DMS79 (cell line): ENCODE measurements at regions not wholly inside any gene's neighbourhood (a gene's known extent, or its start where the extent isn't known, plus 50 kb on each side); places are given as distances from the start of the nearest gene placed in this dataset.
"Not testable (repeated sequence)": the region's sequence is repeated elsewhere in the genome, so short reads cannot be mapped to it uniquely, and the experiment has no call there.

ENCODE experiments used
- DNase-seq: peaks from one replicate; lab custom pipeline; 2025; lab: John Stamatoyannopoulos, UW

DNA sequence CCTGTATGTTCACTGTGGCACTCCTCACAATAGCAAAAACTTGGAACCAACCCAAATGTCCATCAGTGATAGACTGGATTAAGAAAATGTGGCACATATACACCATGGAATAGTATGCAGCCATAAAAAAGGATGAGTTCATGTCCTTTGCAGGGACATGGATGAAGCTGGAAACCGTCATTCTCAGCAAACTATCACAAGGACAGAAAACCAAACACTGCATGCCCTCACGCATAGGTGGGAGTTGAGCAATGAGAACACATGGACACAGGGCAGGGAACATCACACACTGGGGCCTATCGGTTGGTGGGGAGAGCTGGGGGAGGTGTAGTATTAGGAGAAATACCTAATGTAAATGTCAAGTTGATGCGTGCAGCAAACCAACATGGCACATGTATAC lies 275.7 kb upstream of the TLE3 start:
- not testable (repeated sequence) for DNase-seq

DNA sequence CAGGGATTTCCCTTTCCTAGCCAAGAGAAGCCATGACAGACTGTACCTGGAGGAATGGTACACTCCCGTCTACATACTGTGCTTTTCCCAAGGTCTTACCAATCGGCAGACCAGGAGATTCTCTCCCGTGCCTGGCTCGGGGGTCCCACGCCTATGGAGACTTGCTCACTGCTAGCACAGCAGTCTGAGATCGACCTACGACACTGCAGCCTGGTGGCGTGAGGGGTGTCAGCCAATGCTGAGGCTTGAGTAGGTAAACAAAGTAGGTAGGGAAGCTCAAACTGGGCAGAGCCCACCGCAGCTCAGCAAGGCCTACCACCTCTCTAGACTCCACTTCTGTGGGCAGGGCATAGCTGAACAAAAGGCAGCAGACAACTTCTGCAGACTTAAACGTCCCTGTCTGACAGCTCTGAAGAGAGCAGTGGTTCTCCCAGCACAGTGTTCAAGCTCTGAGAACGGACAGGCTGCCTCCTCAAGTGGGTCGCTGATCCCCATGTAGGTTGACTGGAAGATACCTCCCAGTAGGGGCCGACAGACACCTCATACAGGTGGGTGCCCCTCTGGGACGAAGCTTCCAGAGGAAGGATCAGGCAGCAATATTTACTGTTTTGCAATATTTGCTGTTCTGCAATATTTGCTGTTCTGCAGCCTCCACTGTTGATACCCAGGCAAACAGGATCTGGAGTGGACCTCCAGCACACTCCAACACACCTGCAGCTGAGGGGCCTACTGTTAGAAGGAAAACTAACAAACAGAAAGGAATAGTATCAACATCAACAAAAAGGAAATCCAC lies 270.4 kb upstream of the TLE3 start:
- DNase-seq, result not testable (repeated sequence)

DNA sequence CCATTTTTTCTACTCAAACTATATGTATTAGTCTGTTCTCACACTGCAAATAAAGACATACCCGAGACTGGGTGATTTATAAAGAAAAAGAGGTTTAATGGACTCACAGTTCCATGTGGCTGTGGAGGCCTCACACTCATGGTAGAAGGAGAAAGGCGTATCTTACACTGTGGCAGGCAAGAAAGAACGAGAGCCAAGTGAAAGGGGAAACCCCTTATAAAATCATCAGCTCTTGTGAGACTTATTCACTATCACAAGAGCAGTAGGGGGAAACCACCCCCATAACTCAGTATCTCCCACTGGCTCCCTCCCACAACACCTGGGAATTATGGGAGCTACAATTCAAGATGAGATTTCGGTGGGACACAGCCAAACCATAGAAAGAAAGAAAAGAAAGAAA lies 266.3 kb upstream of the TLE3 start:
- DNase-seq, result not testable (repeated sequence)

DNA sequence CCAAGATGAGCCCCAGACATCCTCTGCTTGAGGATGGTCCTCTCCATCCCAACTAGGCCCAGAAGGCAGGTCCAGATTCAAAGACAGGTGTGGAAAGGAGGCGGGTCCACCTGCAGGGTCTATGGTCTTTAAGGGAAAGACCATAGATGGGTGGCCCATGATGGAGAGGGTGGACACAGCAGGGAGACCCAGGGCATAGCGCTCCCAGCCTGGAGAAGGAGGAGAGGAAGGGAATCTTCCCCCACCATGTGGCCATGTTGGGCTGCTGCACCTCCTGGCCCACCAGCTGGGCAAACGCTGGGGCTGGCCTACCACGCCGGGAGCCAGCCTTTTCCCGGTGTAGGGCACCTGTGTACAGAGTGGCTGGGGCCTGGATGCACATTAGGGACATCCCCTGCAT lies 265.2 kb upstream of the TLE3 start:
- DNase-seq, result no peak

DNA sequence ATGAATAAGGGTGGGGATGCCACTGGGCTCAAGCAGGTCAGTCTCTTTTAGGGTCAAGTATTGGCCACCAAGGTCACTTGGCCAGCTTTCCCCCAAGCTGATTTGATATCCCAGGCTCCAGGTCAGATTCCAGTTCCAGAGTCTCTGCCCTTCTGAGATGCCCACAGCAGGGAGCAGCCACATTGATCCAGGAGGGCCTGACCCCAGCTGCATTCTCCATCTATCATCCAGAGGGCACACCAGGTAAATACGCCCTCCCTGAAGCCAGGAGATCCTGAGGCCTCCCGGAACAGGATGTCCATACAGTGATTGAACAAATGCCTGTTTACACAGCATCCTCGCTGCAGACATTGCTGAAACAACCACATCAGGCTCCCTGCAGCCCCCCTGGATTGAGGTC lies 264.6 kb upstream of the TLE3 start:
- no peak for DNase-seq

DNA sequence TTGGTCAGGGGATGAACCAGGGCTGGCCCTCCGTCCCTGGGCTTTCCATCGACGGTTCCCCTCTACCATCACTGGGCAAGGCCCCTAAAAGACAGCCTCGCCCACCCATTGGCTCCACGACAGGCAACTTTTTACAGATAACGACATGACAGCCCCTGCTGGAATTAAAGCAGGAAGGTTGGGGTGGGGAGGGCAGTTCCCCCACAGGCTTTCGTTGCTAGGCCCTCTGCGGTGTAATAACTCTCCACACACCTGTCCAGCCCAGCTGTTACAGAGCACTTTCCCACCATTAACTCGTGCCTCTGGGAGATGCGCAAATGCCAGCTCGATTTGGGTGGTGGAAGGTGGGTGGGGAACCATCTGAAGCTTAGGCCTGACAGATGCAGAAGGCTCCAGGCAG lies 264.2 kb upstream of the TLE3 start:
- DNase-seq, result no peak

DNA sequence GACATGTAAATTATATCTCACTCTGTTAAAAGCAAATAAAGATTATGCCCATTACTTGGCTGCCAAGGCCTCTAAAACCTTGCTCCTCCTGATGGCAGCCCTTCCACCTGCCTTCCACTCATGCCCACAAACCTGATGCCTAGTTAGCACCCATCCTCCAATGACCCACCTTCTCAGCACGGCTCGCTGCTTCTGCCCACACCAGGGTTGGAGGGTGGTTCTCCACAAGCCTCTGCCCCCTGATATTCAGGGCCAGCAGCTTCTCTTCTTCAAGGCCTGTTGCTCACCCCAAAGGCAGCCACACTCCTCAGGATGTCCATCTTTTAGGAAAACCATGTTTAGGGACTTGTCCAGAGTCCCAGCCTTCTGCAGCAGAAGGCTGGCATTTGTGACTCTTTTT lies 263.4 kb upstream of the TLE3 start:
- DNase-seq, result no peak

DNA sequence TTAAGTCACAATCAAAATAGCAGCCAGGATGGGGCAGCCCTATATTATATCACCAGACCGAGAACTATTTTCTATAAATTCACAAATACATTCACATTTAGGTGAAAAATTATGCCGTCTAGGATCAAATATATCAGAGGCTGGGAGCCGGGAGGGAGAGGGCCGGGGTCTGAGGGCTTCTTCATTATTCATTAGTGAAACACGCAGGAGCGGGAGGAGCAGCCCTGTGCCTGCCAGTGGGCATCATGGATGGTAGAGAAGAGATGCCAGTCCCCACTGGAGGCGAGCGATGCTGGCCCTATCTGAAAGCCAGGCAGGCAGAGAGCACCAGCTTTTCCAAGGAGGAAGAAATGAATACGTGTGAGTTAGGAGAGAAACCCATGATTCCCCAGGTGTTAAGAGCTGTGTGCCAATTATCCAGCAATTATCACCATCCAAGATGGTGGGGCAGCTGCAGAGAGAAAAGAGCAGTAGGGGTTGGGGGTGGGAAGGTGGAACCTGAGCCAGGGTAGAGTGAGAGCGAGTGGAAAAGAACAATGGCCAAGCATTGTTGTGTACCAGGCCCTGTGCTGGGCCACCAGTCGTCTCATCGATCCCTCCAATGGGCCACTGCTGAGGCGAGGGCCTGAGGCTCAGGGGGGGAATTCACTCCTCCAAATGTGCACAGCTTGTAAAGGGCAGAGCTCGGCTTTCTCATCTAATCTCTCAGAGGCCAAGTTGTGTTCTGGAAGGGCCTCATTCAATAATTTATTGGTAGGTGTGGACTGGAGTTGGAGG lies 261.3 kb upstream of the TLE3 start:
- no peak for DNase-seq

DNA sequence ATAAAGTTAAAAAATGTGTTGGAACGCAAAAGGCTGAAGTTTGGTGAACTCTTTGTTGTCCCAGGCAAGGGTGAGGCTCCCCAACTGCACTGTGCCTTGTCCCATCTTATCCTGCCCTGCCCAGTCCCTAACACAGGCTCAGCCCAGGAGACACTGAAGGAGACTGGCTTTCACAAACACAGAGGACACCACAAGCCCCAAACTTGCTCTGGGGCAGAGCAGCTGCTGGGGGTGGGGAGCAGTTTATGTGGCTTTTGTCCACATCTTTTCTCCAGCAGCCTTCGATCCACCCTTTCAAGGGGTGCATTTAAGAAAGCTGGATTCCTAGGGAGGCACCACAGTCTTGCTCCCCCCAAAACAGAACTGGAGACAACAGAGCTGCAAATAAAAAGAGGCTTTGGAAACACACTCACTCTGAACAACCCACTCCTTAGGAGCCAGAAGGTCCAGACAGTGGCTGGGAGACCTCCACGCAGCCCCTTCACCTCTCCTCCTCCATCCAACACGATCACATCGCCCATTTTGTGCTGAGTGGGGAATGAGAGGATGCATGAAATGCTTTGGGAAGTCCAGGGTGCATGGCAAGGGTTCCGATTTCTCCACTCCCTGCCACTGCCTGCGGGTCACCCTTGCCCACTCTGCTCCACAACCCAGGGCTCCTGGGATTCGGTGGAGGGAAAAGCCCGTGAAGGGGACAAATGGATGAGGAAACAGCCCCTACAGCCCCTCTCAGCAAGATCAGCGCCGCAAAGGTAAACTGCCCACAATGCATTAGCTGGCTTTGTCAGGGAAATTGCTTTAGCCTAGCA lies 260.5 kb upstream of the TLE3 start:
- no peak for DNase-seq

DNA sequence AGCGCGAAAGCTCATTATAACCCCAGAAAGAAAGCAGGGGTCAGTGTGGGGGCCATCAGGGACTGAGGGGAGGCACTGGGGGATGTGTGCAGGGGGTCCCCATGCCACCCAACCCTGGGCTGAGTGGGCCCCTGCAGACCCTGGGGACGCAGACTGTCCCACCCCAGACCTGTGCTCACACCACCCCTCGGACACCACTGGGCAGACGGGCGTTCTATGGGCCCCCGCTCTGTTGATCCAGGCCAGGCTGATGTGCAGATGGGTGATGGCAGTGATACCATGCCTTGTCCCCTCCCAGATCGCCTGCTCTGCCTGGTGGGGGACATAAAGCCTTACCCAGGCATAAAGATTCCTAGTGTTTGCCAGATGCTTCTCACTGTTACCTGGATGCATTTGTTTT lies 259.7 kb upstream of the TLE3 start:
- no peak for DNase-seq

DNA sequence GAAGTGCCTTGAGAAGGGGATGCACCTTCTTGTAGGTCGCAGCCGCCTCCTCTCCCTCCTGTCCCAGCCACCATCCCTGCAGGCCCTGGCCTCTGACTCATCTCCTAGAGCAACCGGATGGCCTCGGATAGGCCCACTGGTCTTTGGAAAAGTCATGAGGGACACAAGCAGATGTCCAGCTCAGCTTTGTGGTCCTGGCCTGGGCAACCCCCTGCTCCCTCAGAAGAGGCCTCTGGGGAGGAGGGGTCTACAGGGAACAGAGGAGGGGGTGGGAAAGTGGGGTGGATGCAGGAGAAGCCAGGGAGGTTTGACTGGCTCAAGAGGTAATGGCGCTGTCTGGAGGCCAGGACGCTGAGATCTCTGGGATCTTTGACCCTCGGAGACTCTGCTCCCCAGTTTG lies 259.2 kb upstream of the TLE3 start:
- DNase-seq, result no peak

DNA sequence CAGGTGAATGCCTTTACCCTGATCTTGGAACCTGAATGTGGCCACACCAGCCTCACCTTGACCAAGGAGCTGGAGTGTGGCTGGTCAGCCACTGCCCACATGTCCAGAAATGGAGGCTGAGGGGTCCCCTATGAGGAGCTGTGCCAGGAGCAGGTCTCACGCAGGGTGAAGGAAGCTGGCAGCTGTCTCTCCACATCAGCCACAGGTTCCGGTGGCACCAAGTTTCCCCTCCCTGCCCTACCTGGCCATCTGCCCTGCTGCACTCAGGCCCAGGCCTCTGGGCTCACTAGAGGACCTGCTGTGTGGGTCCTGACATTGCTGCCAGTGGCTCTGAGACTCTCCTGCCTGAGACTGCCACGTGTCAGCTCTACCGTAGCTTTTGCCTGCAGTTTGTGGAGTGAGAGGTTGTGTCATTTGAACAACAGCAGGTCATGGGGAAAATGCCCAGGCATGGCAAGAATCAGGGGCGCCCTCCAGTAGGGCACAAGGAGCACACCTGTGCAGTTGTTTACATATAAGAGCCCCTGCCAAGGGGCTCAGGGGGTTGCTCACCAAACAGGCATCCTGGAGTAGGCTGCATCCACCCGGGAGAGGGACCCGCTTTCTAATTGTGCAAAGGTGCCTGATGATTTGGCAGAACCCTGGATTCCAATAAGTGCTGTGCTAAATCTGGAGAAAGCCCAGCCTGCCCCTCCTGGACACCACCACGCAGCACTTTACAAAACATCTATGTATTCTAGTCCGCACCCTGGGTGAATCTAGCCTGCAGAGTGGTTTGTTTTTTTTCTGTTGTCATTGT lies 258.5 kb upstream of the TLE3 start:
- DNase-seq, result no peak

DNA sequence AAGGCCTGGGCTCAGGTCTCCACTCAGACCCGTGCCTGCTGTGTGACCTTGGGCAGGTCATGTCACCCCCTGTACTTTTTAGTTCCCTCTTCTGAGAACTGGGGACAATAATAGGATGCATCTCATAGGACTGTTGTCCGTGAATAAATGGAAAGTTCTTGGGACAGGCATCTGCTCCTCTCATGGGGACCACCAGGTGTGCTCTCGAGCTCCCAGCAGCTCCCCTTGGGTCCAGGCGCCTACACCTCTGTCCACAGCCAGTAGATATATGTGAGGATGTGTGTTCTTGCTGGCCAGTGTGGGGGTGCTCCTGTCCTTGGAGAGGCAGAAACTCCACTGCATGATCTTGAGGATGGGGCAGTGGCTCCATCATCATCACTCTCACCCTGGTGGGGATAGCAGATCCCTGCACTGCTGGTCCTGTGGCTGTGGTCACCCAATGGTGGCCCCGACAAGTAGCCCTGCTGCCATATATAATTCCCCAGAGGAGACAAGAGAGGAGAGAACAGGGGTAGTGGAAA lies 257.6 kb upstream of the TLE3 start:
- no peak for DNase-seq

DNA sequence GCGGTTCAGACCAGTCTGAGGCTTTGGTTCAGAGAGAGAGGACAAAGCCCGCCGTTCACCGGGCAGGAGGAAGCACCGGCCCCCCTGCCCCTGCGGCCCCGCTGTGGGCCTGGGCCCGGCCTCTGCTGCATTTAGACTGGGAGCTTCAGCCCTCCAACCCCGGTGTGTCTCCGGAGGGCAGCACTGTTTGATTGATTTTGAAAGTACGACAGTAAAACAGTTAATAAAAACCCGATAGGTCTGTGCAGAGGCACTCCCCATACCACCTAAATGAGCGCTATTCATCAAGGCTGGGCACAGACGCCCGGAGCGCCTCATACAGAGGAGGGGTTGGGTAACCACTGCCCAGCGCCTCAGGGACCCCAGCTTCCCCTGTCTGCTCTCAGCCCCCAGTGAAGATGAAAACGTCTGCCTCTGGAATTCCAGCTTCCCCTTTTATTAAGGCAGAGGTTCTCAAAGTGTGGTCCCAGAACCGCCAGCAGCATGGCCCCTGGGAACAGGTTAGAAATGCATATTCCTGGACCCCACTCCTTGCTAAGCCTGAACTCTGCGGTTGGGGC lies 256.7 kb upstream of the TLE3 start:
- DNase-seq, result no peak

DNA sequence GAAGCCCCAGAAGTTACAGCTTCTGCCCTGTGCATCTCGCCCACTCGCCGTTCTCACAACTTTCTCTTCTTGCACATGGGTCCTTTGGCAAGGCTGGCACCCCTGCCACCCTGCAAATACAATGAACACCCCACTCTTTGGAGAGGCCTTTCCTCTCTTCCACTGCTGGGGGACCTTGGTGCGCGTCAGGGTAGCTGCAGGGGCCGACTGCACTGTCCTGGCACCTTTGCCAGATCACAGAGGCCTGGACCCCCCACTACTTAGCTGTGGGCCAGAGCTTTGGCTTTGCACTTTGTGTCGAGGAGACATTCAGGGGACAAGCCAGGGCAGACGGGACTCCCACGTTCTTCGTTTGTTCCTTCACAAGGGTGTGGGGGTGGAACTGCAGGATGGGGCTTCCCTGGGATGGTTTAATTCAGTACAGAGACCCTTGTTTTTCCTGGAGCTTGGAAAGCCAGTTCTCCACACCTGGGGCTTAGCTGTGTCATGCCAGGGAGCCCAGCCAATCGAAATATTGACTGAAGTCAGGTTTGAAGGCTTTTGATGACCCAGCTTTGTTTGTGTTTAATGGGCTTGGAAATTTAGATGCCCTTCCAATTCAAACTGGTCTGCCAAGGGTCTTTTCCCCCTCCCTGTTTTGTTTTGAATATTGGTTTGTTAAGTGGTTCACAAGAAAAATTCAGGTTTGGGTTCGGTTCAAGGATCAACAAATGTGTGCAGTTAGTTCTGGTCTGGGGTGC lies 256.1 kb upstream of the TLE3 start:
- no peak for DNase-seq

DNA sequence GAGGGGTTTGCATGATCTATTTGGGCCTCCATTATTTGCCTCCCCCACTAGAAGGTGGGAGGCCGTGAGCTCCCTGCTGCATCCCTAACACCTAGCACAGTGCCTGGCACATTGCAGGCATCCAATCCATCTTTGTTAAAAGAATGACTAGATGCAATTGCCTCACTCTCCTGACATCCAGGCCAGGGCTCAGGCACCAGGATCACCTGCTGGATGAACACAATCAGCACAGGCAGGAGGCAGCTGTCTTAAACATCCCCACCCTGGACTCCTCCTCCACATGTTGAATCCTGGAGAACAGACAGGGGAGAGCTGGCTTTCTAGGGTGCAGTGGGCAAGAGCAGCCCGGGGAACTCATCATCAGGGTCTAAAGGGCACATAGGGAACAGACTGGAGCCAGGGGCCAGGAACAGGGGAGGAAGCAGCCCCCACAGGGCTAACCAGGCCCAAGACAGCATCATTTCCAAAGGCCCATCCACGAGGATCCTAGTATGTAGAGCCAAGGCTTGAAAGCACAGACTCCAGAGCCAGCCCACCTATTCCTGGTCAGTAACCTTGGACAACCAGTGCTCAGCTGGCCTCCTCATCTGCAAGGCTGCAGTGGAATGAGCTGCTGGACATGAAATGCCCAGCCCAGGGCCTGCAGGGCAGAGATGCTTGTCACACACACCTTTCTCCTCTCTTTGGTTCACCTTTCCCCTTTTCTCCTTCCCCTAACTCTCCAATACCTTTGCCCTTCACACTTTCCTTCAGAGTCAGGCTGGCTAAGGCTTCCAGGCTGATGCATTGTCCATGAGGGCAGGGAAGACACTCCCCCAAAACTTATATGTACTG lies 254.4 kb upstream of the TLE3 start:
- no peak for DNase-seq

DNA sequence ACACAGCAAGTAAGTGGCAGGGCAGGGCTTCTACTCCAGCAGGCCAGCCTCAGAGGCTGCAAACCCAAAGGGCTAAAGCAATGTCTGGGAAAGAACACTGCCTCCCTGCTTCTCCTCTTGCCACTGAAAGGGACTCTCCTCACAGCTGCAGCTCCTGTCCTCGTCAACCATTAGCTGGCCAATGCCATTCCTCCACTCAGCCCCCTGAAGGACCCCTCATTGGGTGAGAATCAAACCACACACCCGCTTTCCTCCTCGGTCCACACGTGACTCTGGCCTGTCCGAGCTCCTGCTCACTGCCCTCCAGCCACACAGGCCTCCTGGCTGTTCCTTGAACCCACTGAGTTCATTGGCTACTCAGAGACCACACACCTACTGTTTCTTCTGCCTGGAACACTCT lies 253.7 kb upstream of the TLE3 start:
- no peak for DNase-seq

DNA sequence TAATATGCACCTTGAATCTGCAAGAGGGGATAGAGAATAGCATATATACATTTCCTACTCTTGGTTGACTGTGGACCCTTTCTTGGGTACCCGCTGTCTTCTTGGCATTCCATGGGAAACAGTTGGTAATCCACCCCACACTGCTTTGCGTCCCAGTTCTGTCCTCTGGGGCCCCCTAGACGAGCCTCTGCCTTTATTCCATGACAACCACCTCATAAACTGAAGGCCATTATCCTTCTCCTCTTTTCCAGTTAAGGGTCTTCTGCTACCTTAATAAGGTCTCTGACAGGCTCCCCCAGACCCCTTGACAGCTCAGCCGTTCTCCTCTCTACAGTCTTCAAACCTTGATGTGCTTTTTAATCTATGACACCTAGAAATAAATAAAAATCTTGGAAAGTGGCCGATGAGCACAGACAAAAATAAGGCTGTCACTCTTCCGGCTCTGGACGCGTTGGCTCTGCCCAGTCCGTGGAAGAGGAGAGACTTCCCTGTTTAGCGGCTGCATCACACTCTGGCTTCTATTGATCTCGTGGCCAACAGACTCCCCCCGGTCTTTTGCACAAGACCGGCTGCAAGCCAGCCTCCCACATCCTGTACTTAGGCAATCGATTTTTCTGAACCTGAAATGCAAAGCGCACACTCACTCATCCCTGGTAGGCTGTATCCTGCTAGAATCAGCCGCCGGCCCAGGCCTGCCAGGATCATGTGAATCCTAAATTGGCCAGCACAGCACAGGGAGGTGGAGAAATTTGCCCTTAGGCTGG lies 251.0 kb upstream of the TLE3 start:
- peak; percentile 37 for DNase-seq

DNA sequence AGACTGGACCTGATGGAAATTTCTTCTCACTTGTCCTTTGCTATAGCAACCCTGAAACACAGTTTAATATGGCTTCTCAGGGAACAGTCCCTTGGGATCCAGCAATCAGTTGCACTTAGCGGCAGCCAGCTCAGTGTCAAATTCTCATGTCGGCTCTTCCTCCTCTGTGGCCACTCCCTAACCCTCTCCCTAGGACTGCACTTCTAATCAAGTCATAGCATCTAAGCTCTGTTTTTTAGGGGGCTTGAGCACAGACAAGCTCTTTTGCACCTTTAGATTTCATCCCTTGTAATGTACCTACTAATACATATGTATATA lies 250.5 kb upstream of the TLE3 start:
- DNase-seq, result no peak
